ENCODE measurements at regions not wholly inside any gene's neighbourhood (a gene's known extent, or its start where the extent isn't known, plus 50 kb on each side); places are given as distances from the start of the nearest gene placed in this dataset.

DNA sequence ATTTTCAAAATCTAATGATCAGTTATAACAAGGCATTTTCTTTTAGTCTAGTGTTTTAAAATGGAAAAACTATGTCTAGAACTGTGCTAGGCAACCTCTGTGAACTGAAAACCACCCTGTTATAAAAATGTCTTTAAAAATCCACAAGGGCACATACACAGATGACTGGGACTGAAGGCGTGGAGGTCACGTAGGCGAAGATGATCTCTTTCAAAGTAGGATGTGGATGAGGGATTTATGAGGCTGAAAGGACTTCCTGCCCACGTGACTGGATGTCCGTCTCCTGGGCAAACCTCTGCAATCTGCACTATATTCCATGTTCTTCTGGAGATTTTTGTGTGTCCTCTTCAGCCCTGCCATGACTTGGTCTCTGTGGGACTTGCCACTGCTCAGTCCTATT, 84.2 kb upstream of the ZNF536 start:
- TF ChIP-seq, protein P1, sequence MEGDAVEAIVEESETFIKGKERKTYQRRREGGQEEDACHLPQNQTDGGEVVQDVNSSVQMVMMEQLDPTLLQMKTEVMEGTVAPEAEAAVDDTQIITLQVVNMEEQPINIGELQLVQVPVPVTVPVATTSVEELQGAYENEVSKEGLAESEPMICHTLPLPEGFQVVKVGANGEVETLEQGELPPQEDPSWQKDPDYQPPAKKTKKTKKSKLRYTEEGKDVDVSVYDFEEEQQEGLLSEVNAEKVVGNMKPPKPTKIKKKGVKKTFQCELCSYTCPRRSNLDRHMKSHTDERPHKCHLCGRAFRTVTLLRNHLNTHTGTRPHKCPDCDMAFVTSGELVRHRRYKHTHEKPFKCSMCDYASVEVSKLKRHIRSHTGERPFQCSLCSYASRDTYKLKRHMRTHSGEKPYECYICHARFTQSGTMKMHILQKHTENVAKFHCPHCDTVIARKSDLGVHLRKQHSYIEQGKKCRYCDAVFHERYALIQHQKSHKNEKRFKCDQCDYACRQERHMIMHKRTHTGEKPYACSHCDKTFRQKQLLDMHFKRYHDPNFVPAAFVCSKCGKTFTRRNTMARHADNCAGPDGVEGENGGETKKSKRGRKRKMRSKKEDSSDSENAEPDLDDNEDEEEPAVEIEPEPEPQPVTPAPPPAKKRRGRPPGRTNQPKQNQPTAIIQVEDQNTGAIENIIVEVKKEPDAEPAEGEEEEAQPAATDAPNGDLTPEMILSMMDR (conservative IDR thresholded peaks at IDR 0.05) = no peak
- no peak for TF ChIP-seq EZH2 (IDR thresholded peaks at IDR 0.05; ENCODE audit: low read depth)
